Activated T-cell treated with anti-CD3 and anti-CD28 coated beads, Interleukin-2, amount 50 U/mL, for 4 hours (primary cell): ENCODE measurements at regions not wholly inside any gene's neighbourhood (a gene's known extent, or its start where the extent isn't known, plus 50 kb on each side); places are given as distances from the start of the nearest gene placed in this dataset.
"Not testable (repeated sequence)": the region's sequence is repeated elsewhere in the genome, so short reads cannot be mapped to it uniquely, and the experiment has no call there.

Experiments
- ATAC-seq, 2 donors: fragments of 200-7000 bp; cut with Tn5 transposase; one replicate each; pipeline ENCODE4 v1.10.0; 2021
- DNase-seq: peaks from one replicate; pipeline ENCODE4 v3.0.0-alpha.2; 2020
- H3K27me3 Mint-ChIP-seq: one replicate; pipeline ENCODE4 v1.8.0; 2021; ENCODE audit warnings: low read depth, mixed read lengths
- H3K36me3 Mint-ChIP-seq: one replicate; pipeline ENCODE4 v1.8.0; 2022; ENCODE audit warnings: mixed read lengths; ENCODE audit not compliant: insufficient read depth
- H3K4me1 Mint-ChIP-seq: one replicate; pipeline ENCODE4 v1.8.0; 2021; ENCODE audit warnings: low read depth, mixed read lengths
- H3K4me3 Mint-ChIP-seq: one replicate; pipeline ENCODE4 v1.8.0; 2021; ENCODE audit warnings: mild to moderate bottlenecking, moderate library complexity, mixed read lengths
- H3K9me3 Mint-ChIP-seq: one replicate; pipeline ENCODE4 v1.8.0; 2021; ENCODE audit warnings: mixed read lengths

- peaks cover 11% of the 10 kb centered on the region for H3K4me1 Mint-ChIP-seq
- no peaks in the 10 kb centered on the region for H3K9me3 Mint-ChIP-seq
- peaks cover 2% of the 10 kb centered on the region for H3K27me3 Mint-ChIP-seq
- peak overlapping the region; percentile 64 for H3K4me3 Mint-ChIP-seq
- DNase-seq (no peak), ATAC-seq (no peak)
- no peaks in the 10 kb centered on the region for H3K36me3 Mint-ChIP-seq
Observed at GRCh38 chr16:17939723-17940122, 396.8 kb downstream of the NPIPA8 start.

GRCh38 chr16:17939122-17939536, 397.4 kb downstream of the NPIPA8 start:
- ATAC-seq = no peak
- Mint-ChIP-seq H3K27me3 (peaks cover 2% of the 10 kb centered on the region), H3K4me3 (peak overlapping the region; percentile 64)

GRCh38 chr16:17938546-17938945, 398.0 kb downstream of the NPIPA8 start:
- Mint-ChIP-seq H3K27me3 (no peaks in the 10 kb centered on the region), H3K4me1 (peaks cover 11% of the 10 kb centered on the region), H3K36me3 (no peaks in the 10 kb centered on the region), H3K9me3 (no peaks in the 10 kb centered on the region), H3K4me3 (no peak overlapping the region)
- ATAC-seq (no peak), DNase-seq (no peak)

More at GRCh38 chr16:17939122-17939536, 397.4 kb downstream of the NPIPA8 start:
- DNase-seq = no peak
- Mint-ChIP-seq H3K36me3 (no peaks in the 10 kb centered on the region), H3K9me3 (no peaks in the 10 kb centered on the region), H3K4me1 (peaks cover 11% of the 10 kb centered on the region)

GRCh38 chr16:17936766-17937402, 399.7 kb downstream of the NPIPA8 start:
- Mint-ChIP-seq H3K36me3 (no peaks in the 10 kb centered on the region), H3K9me3 (no peaks in the 10 kb centered on the region), H3K4me1 (peaks cover 11% of the 10 kb centered on the region), H3K4me3 (no peak overlapping the region), H3K27me3 (no peaks in the 10 kb centered on the region)
- DNase-seq (no peak), ATAC-seq (no peak)

- Mint-ChIP-seq H3K9me3 (no peaks in the 10 kb centered on the region), H3K4me3 (no peak overlapping the region), H3K4me1 (no peaks in the 10 kb centered on the region), H3K36me3 (no peaks in the 10 kb centered on the region), H3K27me3 (peaks cover 13% of the 10 kb centered on the region)
- no peak for ATAC-seq
- no peak for DNase-seq
Observed at GRCh38 chr16:17930280-17930679, 406.3 kb downstream of the NPIPA8 start.

- ATAC-seq (no peak), DNase-seq (no peak)
- Mint-ChIP-seq H3K4me1 (no peaks in the 10 kb centered on the region), H3K9me3 (no peaks in the 10 kb centered on the region), H3K27me3 (peaks cover 13% of the 10 kb centered on the region), H3K36me3 (no peaks in the 10 kb centered on the region), H3K4me3 (no peak overlapping the region)
Observed at GRCh38 chr16:17926866-17927399, 409.6 kb downstream of the NPIPA8 start.

- Mint-ChIP-seq H3K4me3 (no peak overlapping the region), H3K4me1 (no peaks in the 10 kb centered on the region), H3K27me3 (peaks cover 13% of the 10 kb centered on the region), H3K9me3 (no peaks in the 10 kb centered on the region), H3K36me3 (no peaks in the 10 kb centered on the region)
- ATAC-seq (no peak), DNase-seq (no peak)
Observed at GRCh38 chr16:17926461-17926860, 410.1 kb downstream of the NPIPA8 start.

GRCh38 chr16:17925761-17926160, 410.8 kb downstream of the NPIPA8 start:
- Mint-ChIP-seq H3K36me3 (no peaks in the 10 kb centered on the region), H3K4me3 (no peak overlapping the region), H3K9me3 (no peaks in the 10 kb centered on the region), H3K4me1 (no peaks in the 10 kb centered on the region), H3K27me3 (peaks cover 13% of the 10 kb centered on the region)
- DNase-seq = no peak
- ATAC-seq = no peak

GRCh38 chr16:17921357-17921978, 415.1 kb downstream of the NPIPA8 start:
- no peak overlapping the region for H3K4me3 Mint-ChIP-seq
- DNase-seq = peak; percentile 28
- peaks cover 8% of the 10 kb centered on the region for H3K27me3 Mint-ChIP-seq
- no peaks in the 10 kb centered on the region for H3K9me3 Mint-ChIP-seq
- no peaks in the 10 kb centered on the region for H3K4me1 Mint-ChIP-seq
- no peaks in the 10 kb centered on the region for H3K36me3 Mint-ChIP-seq
- peak in 1 of 2 donors; percentile 43 for ATAC-seq

GRCh38 chr16:17917316-17918019, 419.1 kb downstream of the NPIPA8 start:
- no peaks in the 10 kb centered on the region for H3K36me3 Mint-ChIP-seq
- peaks cover 16% of the 10 kb centered on the region for H3K9me3 Mint-ChIP-seq
- DNase-seq (no peak), ATAC-seq (no peak)
- peaks cover 9% of the 10 kb centered on the region for H3K27me3 Mint-ChIP-seq
- no peaks in the 10 kb centered on the region for H3K4me1 Mint-ChIP-seq
- H3K4me3 Mint-ChIP-seq = no peak overlapping the region

- ATAC-seq (no peak), DNase-seq (no peak)
- peaks cover 9% of the 10 kb centered on the region for H3K27me3 Mint-ChIP-seq
- no peak overlapping the region for H3K4me3 Mint-ChIP-seq
- H3K4me1 Mint-ChIP-seq = no peaks in the 10 kb centered on the region
- H3K36me3 Mint-ChIP-seq = no peaks in the 10 kb centered on the region
- peaks cover 16% of the 10 kb centered on the region for H3K9me3 Mint-ChIP-seq
Observed at GRCh38 chr16:17915791-17916190, 420.7 kb downstream of the NPIPA8 start.

- peaks cover 16% of the 10 kb centered on the region for H3K9me3 Mint-ChIP-seq
- ATAC-seq (no peak), DNase-seq (no peak)
- H3K36me3 Mint-ChIP-seq = no peaks in the 10 kb centered on the region
- no peaks in the 10 kb centered on the region for H3K4me1 Mint-ChIP-seq
- H3K27me3 Mint-ChIP-seq = peaks cover 5% of the 10 kb centered on the region
- no peak overlapping the region for H3K4me3 Mint-ChIP-seq
Observed at GRCh38 chr16:17914168-17914567, 422.4 kb downstream of the NPIPA8 start.

- not testable (repeated sequence) for H3K36me3 Mint-ChIP-seq, DNase-seq, H3K4me3 Mint-ChIP-seq, H3K4me1 Mint-ChIP-seq, ATAC-seq, H3K27me3 Mint-ChIP-seq
- peaks cover 16% of the 10 kb centered on the region for H3K9me3 Mint-ChIP-seq
Observed at GRCh38 chr16:17911578-17911977, 425.0 kb downstream of the NPIPA8 start.

- not testable (repeated sequence) for H3K4me3 Mint-ChIP-seq, DNase-seq, H3K36me3 Mint-ChIP-seq, ATAC-seq, H3K27me3 Mint-ChIP-seq, H3K4me1 Mint-ChIP-seq
- H3K9me3 Mint-ChIP-seq = peaks cover 15% of the 10 kb centered on the region
Observed at GRCh38 chr16:17906626-17907025, 429.9 kb downstream of the NPIPA8 start.
